SK-N-MC (cell line): ENCODE measurements at regions not wholly inside any gene's neighbourhood (a gene's known extent, or its start where the extent isn't known, plus 50 kb on each side); places are given as distances from the start of the nearest gene placed in this dataset.

Experiments
- EZH2 ChIP-seq: fragments of 200-600 bp; sonication (generic); IDR thresholded peaks from one replicate; pipeline ENCODE4 v1.6.1; 2017; ENCODE audit warnings: antibody characterized with exemption
- POLR2AphosphoS5 ChIP-seq: IDR thresholded peaks from 2 replicates; pipeline ENCODE4 v1.6.1; 2012; ENCODE audit warnings: mild to moderate bottlenecking, low read depth, low read length, borderline replicate concordance

DNA sequence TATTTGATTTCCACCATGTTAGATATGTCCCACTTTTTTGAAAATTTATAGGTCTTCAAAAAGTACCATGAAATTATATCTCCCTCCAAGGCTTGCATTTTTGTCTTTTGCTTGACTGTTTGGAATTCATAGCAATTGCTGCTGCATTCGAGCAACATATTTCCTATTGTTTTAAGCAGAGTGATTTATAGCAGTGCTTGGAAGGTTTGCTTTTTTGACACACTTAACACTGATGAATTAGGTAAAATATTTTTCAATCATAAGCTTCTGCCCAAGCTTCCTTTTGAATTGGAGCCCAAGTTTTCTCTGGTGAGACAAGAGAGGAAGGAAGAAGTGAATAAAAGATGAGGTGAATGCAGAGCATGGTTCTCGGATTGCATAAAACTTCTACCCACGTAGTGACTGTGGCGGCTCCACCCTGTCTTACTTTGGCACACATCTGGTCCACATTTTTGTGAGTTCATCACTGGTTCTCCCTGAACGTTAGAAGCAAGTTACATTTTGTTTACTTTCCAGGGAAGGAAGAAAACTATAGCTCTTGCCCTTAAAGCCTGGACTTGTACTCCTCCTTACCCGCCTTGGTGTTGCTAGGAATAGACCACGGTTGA lies 667.0 kb downstream of the TSN start:
- TF ChIP-seq EZH2 (no peak), POLR2AphosphoS5 (no peak)
